ENCODE measurements at regions not wholly inside any gene's neighbourhood (a gene's known extent, or its start where the extent isn't known, plus 50 kb on each side); places are given as distances from the start of the nearest gene placed in this dataset.

GRCh38 chr16:79926451-79927205 is 326.1 kb upstream of the MAF start:
- intact Hi-C loops (cut with micrococcal nuclease): no loop called here
- CTCF ChIA-PET: interaction anchor here (0.6 to 0.8 kb wide), 2 partner anchors 15 to 59 kb away, joined by 3 read pairs; no protein-coding TSS in a partner anchor
- POLR2A ChIA-PET: no interaction called here
- no peak for DNase-seq (ENCODE audit: unreplicated experiment)
- Mint-ChIP-seq H3K36me3 (ENCODE audit: insufficient read depth, unreplicated experiment) (no peaks in the 10 kb centered on the region), H3K27ac (ENCODE audit: low read depth, unreplicated experiment) (no peak overlapping the region), H3K27me3 (ENCODE audit: insufficient read depth, unreplicated experiment) (no peaks in the 10 kb centered on the region), H3K9me3 (ENCODE audit: unreplicated experiment) (peaks cover 10% of the 10 kb centered on the region), H3K4me3 (ENCODE audit: unreplicated experiment) (no peak overlapping the region), H3K4me1 (ENCODE audit: insufficient read depth, unreplicated experiment) (no peaks in the 10 kb centered on the region)
- no TSS peak for BruUV-seq (replicated peaks)
- no peak for TF ChIP-seq CTCF (IDR thresholded peaks at IDR 0.05; ENCODE audit: unreplicated experiment)

GRCh38 chr16:79923431-79923830 is 322.9 kb upstream of the MAF start:
- no peak overlapping the region for H3K4me3 Mint-ChIP-seq (ENCODE audit: unreplicated experiment)

GRCh38 chr16:79920685-79921084 is 320.1 kb upstream of the MAF start:
- no peaks in the 10 kb centered on the region for H3K9me3 Mint-ChIP-seq (ENCODE audit: unreplicated experiment)
- no TSS peak for BruUV-seq (replicated peaks)
- TF ChIP-seq CTCF (IDR thresholded peaks at IDR 0.05; ENCODE audit: unreplicated experiment): no peak
- H3K4me3 Mint-ChIP-seq (ENCODE audit: unreplicated experiment): no peak overlapping the region
- DNase-seq (ENCODE audit: unreplicated experiment): no peak
- ChIA-PET POLR2A (no interaction called here), CTCF (no interaction called here)
- H3K27ac Mint-ChIP-seq (ENCODE audit: low read depth, unreplicated experiment): no peak overlapping the region
- no peaks in the 10 kb centered on the region for H3K27me3 Mint-ChIP-seq (ENCODE audit: insufficient read depth, unreplicated experiment)
- intact Hi-C loops (cut with micrococcal nuclease): no loop called here
- H3K4me1 Mint-ChIP-seq (ENCODE audit: insufficient read depth, unreplicated experiment): no peaks in the 10 kb centered on the region
- H3K36me3 Mint-ChIP-seq (ENCODE audit: insufficient read depth, unreplicated experiment): no peaks in the 10 kb centered on the region

More at GRCh38 chr16:79923431-79923830, 322.9 kb upstream of the MAF start:
- no peaks in the 10 kb centered on the region for H3K9me3 Mint-ChIP-seq (ENCODE audit: unreplicated experiment)
- intact Hi-C loops (cut with micrococcal nuclease): no loop called here
- no peaks in the 10 kb centered on the region for H3K4me1 Mint-ChIP-seq (ENCODE audit: insufficient read depth, unreplicated experiment)
- H3K27me3 Mint-ChIP-seq (ENCODE audit: insufficient read depth, unreplicated experiment): no peaks in the 10 kb centered on the region
- CTCF ChIA-PET: interaction anchor here (0.7 to 0.8 kb wide), 2 partner anchors 230 to 556 kb away, joined by 4 read pairs; no protein-coding TSS in a partner anchor
- no peak for TF ChIP-seq CTCF (IDR thresholded peaks at IDR 0.05; ENCODE audit: unreplicated experiment)
- H3K27ac Mint-ChIP-seq (ENCODE audit: low read depth, unreplicated experiment): no peak overlapping the region
- DNase-seq (ENCODE audit: unreplicated experiment): no peak
- no TSS peak for BruUV-seq (replicated peaks)
- no peaks in the 10 kb centered on the region for H3K36me3 Mint-ChIP-seq (ENCODE audit: insufficient read depth, unreplicated experiment)
- POLR2A ChIA-PET: interaction anchor here (0.7 kb wide), 1 partner anchor 110 kb away, joined by 4 read pairs; no protein-coding TSS in a partner anchor

DNA sequence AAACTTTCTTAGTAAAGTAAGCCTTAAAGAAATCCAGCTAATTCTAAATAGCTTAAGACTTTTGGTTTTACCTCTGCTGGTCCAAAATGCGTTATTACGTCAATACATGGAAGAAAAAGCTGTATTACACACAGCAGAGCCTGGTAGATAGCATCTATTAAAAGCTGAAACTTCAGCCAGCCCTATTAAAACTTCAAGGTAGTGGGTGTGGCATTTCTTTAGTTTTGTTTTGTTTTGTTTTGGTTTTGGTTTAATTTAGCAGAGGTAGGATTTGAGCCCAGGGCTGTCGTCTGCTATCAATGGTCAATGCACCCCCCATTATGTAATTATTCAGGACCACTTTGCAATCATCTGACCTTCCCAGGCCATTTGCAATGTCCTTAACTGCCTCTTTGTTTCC is 318.4 kb upstream of the MAF start:
- H3K4me1 Mint-ChIP-seq (ENCODE audit: insufficient read depth, unreplicated experiment): no peaks in the 10 kb centered on the region
- no peaks in the 10 kb centered on the region for H3K36me3 Mint-ChIP-seq (ENCODE audit: insufficient read depth, unreplicated experiment)
- no peaks in the 10 kb centered on the region for H3K9me3 Mint-ChIP-seq (ENCODE audit: unreplicated experiment)
- CTCF ChIA-PET: no interaction called here
- intact Hi-C loops (cut with micrococcal nuclease): no loop called here
- no TSS peak for BruUV-seq (replicated peaks)
- H3K27me3 Mint-ChIP-seq (ENCODE audit: insufficient read depth, unreplicated experiment): no peaks in the 10 kb centered on the region
- no peak for TF ChIP-seq CTCF (IDR thresholded peaks at IDR 0.05; ENCODE audit: unreplicated experiment)
- no peak overlapping the region for H3K4me3 Mint-ChIP-seq (ENCODE audit: unreplicated experiment)
- DNase-seq (ENCODE audit: unreplicated experiment): no peak
- H3K27ac Mint-ChIP-seq (ENCODE audit: low read depth, unreplicated experiment): no peak overlapping the region
- POLR2A ChIA-PET: interaction anchor here (0.5 kb wide), 1 partner anchor 240 kb away, joined by 3 read pairs; no protein-coding TSS in a partner anchor

Measured in MCF 10A (cell line).